Activated CD4-positive, alpha-beta T cell treated with anti-CD3 and anti-CD28 coated beads, Interleukin-2, amount 50 U/mL, for 1 hour (primary cell): ENCODE measurements at regions not wholly inside any gene's neighbourhood (a gene's known extent, or its start where the extent isn't known, plus 50 kb on each side); places are given as distances from the start of the nearest gene placed in this dataset.
A peak's percentile ranks its signal among the peaks of the same experiment; 100 is the strongest.

Experiments
- DNase-seq: peaks from one replicate; pipeline ENCODE4 v3.0.0-alpha.2; 2020

DNA sequence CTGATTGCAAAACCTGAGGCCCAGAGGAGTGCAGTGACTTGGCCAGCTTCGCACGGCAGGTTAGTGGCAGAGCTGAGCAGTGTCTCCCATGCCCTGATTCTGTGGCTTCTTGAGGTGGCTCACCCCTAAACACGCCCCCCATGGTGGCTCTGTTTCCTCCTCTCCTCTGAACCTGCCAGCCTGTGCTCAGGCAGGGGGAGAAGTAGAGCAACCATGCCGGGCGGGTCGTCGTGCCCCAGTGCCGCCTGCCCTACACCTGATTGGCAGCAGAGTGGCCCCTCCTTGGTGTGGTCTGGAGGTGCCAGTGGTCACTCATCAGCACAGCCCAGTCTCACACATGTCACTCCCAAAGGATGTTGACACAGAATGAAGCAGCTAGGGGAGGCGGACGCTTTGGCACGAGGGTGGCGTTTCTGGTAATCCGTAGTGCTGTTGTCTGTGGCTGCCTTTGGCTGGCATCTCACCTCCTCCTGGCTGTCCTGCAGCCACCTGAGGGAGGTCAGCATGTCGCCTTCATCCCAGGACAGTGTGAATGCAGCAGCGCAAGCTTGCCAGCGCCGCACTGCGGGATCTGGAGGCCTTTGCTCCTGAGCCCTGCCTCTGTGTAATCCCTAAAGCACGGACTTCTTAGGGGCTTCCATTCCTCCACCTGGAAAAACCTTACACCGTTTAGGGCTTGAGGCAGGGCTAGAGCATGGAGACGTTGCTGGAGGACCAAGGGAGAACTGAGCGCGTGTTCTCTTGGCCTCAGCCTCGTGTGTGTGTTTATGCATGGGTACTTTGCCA lies 294.7 kb downstream of the SEC14L1 start:
- no peak for DNase-seq

DNA sequence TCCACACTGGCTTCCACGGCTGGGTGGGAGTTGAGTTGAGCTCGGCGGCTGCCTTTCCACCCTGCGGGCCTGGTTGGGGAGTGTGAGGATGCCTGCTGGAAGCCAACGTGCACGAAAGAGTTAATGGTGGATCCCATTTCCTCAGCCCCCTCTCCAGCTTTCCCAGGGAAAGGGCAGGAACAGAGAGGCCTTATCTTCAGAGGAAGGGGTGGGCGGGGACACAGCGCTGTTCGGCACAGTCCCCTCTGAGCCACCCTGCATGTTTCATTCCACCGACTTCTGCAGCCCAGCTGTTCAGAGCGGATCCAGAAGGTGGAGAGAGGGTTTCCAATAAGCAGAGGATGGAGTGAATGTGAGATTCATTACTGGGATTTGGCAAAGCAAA lies 295.3 kb downstream of the SEC14L1 start:
- DNase-seq = no peak

DNA sequence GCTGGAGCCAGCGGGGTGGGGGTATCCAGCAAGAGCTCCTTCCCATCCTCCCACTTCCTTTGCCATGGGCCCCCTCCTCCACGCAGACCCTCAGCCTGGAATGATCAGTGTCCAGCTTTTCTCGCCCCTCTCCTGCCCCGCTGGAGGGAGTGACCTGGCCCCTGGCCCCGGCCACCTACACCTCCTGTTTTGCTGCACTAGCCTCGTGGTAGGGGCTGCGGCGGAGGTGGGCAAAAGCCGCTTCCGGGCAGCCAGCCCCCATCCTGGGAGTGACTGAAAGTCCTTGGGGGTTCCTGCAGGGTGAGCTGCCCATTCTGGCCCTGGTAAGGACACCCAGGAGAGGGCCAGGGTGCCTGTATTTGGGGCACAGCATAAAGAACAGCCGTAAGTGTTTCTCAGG lies 295.7 kb downstream of the SEC14L1 start:
- DNase-seq = no peak

DNA sequence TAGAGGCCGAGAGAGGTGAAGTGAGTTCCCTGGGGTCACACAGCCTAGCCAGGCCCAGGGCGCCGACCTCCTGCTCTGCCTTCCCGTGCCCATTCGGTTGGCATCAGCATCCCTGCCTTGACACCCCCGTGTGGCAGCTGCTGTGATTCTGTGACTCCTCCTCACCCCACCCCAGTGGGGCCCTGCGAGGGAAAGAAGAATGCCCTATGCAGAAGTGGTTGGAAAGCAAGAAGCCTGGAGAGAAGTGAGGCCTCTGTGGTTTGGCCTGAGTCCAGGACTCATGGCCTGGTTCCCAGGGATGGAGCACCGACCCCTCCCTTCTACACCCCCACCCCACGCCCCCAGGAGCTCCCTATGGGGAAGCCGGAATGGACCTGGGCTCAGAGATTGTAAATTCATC lies 296.2 kb downstream of the SEC14L1 start:
- no peak for DNase-seq

DNA sequence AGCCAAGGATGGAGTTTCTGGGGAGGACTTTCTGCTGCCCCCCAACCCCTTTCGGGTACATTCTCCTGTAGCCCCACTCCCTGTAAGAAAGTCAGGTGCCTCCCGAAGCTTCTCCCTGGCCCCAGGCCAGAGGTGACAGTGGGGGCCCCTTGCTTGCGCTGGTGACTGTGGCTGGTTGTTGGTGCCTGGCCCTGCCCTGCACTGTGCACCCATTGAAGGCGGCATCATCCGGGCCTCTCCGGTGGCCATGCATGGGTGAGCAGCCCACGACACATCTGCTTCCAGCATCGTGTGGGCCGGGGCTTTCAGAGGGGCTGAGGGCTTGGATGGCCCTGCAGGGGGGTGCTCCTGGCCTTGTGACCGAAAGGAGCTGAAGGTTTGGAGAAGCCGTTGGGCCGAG lies 297.0 kb downstream of the SEC14L1 start:
- no peak for DNase-seq

DNA sequence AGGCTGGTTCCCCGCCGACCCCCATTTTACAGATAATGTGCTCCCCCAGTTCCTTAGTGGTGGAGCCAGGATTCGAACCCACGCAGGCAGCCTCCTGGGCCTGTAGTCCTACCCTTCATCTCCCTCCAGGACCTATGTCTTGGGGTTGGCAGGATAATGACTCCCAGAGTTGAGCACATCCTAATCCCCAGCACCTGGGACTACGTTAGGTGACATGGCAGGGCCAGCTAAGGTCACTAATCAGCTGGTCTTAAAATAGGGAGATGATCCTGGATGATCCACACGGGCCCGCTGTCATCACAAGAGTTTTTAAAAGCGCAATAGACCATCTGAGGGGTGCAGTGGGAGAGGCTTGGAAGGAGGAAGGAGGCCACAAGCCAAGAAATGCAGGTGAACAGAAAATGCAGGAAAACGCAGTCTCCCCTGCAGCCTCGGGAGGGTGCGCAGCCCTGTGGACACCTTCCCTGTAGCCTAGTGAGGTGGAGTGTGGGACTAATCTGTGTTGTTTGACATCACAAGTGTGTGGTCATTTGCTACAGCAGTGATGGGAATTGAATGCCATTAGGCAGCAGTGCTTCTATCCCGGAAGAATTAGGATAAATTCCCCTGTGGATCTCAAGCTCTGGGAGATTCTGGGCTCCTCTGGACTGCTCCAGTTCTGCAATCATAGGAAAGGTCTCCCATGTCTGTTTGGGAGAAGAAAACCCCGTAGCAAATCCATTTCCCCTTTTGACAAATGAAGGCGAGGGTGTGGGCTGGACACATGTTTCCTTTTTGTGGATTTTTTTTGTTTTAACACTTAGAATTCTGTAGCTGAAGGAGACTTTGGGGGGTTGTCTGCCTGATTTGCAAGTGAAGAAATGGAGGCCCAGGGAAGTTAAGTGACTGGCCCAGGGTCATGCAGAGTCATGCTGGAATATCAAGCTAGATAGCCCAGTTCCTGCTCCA lies 297.7 kb downstream of the SEC14L1 start:
- no peak for DNase-seq

DNA sequence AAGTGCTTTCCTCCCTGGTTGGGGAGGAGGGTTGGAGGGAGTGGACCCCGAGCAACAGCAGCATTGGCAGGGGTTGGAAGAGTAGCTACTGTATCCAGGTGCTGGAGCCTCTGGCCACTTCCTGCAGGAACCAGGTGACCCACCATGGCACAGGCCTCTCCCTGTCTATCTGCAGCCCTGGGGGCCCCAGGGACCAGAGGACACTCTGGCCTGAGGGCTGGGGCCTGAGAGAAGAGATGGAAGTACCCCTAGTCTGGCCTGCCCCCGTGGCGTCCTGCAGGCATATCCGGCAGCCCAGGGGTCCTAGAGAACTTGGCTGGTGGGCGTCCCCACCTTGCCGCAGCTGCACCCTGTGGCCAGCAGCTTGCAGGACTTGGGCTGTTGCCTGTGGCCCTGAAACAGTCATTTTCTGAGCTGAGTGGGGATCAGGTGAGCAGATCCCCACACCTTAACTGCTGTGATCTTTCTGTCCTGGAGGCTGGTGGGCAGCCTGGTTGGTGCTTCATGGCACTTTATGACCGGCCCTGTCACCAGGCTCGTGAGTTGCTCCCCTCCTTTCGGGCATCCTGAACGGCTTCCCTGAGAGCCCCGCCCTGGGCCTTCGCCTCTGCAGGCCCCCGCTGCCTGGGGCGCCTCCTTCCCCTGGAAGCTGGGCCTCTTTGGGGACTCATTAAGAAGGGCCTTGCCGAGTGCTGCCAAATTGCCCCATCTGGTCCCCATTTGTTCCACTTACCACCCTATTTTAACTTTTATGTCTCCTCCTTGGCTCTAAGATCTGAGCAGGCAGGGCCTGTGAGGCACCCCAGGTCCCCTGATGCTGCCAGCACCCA lies 298.6 kb downstream of the SEC14L1 start:
- no peak for DNase-seq

DNA sequence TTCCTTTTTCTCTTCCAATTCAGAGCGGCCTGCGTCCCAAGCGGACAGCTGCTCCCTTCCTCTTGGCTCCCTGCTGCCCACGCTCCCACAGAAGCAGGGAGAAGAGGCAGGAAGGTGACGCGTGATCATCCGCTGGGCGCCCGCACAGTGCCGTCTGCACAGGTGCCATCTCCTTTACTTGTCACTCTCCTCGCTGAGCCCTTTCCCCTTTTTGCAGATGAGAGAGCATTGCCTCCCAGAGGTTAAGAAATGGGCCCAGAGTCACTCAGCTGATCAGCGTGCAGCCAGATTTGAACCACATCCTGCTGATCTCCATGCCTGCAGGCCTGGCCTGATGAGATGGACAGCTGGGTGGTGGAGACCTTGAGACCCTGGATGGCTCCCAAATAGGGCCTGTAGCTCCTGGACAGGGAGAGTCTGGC lies 299.8 kb downstream of the SEC14L1 start:
- no peak for DNase-seq

DNA sequence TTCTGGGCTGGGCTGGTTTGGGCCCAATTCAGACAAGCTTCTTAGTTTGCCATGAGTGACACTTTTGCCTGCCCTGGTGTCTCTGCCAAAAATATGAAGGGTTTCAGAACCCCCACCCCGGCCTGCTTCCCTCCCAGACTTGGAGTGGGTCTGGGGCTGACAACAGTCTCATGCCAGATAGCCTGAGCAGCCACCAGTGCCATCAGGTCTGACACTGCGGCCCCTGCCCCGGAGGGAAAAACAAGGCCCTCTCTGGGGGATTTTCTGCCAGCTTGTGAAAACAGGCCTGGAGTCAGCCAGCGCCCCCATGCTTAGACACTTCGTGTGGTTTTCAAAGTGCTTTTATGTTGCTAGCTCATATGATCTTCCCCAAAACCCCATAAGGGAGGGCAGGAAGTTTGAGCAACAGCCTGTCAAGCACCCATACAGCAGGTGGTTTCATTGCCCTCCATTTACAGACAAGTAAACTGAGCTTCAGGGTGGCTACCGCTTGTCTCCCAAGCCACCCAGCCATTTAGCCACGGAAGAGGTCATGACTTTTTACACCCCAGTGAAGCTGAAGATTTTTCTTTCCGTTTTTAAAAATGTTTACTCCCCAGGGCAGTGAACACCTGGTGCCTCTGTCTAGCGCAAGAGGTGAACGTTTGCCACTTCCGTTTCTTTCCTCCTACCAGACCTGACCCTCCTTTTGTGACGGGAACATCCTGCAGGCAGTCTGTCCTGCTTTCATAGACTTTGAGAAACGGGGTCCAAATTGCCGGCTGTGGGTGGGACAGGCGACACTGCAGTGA lies 300.6 kb downstream of the SEC14L1 start:
- peak; percentile 70 for DNase-seq

DNA sequence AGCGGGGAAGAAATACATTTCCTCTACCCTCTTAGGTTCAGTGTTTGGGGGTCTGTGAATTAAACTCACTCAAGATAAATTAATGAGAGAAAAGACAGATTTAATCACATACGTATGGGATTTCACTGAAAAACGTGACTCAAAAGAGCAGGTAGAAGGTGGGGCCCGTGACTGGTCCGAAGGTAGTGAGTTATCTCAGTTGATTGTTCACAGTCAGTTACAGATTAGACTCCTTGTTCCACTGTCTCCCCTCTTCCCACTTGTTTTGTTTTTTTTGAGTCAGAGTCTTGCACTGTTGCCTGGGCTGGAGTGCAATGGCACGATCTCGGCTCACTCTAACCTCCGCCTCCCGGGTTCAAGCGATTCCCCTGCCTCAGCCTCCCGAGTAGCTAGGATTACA lies 301.2 kb downstream of the SEC14L1 start:
- DNase-seq = no peak

DNA sequence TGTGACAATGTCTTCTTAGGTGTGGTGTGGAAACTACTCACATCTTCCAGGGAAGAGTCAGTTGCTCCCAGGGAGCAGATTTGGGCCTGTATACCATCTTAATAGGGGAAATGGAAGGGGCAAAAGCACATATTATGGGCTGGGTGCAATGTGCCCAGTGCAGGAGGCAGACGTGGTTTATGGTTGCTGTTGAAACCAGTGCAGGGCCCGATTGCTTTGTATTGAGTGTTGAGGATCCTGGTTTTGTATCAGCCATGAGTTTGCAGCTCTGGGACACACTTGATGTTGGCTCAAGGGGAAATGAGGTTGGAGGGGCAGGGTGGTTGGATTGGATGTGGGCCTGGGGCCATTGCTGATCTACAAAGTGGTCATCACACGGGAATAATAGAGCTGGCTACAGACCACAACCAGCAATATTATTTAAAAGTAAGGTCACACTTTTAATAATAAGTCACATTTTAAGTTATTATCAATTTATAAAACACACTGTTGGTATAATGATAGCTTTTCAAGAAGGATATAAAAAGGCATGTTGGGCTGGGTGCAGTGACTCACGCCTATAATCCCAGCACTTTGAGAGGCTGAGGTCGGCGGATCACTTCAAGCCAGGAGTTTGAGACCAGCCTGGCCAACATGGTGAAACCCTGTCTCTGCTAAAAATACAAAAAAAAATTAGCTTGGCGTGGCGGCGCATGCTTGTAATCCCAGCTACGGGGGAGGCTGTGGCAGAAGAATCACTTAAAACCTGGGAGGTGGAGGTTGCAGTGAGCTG lies 302.4 kb downstream of the SEC14L1 start:
- DNase-seq = no peak

DNA sequence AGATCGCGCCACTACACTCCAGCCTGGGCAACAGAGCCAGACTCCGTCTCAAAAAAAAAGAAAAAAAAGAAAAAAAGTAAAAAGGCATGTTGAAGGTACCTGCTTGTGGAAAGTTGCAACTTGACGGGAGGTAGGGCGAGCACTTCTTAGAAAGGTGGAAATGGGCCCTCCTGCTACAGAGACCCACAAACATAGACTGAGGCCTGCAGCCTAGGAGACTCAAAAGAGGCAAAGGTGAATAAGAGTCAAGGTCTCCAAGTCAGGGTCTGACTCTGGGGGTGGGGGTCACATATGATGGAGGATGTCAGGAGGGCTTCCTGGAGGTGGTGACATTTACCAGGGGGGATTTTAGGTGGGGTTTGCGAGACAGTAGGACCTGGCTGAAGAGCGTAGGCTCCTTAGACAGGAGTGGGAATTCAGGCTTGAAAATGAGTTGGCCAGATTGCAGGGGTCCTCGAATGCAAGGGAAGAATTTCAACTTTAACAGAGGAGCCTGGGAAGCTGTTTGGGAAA lies 303.0 kb downstream of the SEC14L1 start:
- DNase-seq = no peak

DNA sequence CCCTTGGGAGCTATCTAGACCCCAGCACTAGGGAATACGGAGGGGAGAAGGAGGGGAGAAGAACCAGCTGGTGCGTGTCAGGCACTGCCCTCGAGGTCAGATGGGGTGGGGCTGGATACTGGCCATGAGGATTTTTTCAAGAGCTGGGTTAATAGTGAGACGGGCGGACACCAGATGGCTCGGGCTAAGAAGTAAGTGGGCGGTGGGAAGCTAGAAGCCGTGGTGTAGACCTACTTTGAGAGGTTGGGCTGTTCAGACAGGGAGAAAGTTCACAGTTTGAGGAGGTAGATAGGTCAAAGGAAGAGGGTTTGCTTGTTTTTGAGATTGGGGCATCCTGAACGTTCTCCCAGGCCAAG lies 303.8 kb downstream of the SEC14L1 start:
- DNase-seq = no peak

DNA sequence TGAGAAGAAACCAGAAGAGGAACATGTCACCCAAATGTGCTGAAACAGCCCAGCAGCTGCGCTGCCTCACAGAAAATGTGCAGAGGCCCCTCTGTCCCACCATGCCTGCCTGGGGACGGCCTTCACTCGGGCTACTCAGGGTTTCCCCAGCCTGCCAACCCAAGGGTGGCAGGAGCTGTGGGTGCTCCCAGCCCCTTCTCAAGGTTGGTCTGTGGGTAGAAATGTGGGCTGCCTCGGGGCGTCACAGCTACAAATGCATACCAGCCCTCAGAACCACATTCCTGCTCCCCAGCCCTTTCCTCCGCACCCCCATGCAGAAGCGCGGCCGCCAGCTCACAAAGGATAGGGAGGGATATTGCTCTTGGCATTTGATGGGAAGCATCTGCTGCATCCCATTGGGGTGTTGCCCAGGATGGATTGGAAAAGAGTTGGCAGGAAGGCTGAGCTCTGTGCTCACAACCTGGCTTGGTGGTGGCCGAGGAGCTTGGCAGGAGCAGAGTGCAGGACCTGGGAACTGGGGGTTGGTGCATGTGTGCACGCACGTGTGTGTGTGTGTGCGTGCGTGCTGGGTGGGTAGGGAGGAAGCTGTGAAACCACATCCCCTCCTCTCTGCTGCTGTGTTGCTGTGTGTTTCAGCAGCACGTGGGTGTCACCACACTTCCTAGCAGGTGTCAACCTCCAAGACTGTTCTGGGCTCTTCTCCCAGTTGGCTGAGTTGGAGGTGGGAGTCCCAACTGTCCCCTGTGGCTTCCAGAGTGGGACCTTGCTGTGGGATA lies 304.4 kb downstream of the SEC14L1 start:
- DNase-seq = peak; percentile 76

DNA sequence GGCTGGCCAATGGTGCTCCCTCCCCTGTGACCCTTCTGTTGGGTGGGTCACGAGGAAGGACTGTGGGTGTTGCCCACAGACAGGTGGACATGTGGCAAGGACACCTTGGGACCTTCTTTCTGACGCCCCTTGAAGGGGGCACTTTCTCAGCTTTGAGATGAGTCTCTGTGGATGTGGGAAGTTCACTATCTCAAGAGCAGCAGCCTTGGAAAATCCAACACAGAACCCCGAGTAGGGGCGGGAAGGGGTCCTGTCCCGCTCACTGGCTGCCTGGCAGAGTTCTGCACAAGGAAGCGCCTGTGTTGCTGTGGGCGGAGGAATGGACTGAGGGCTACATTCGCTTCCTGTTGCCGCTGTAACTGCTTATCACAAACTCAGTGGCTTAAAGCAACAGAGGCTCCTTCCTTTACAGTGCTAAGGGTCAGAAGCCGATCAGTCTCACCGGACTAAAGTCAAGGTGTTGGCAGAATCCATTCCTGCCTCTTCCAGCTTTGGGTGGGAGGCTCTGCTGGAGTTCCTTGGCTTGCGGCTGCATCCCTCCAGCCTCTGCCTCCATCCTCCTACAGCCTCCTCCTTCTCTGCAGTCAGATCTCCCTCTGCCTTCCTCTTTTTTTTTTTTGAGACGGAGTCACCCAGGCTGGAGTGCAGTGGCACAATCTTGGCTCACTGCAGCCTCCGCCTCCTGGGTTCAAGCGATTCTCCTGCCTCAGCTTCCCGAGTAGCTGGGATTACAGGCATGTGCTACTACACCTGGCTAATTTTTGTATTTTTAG lies 305.2 kb downstream of the SEC14L1 start:
- DNase-seq = no peak

DNA sequence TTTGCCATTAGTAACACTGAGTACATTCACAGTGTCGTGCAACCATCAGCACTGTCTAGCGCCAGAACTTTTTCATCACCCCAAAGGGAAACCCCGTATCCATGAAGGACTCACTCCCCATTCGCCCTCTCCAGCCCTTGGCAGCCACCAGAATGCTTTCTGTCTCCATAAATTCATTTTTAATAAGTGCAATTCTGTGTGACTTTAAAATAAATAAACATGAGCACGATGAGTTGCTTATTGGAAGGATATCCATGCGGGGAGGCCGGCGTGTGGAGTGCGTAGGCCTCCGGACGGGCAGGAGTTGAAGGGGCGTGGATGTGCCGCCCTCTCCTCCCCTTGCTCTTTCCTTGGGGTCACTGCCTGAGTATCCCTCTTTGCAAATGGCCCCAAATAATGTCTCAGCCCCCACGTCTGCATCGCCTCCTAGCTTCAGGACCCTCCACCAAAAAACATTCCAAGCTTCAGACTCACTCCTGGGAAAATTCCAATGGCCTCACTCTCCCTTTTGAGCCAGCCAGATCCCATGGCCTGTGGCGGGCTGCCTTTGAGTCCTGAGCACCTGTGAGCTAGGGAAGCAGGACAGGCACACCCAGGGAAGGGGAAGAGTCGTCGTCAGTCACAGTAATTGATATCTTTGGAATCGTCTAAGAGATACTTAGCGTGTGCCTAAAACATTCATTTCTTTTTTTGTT lies 306.3 kb downstream of the SEC14L1 start:
- DNase-seq = no peak

DNA sequence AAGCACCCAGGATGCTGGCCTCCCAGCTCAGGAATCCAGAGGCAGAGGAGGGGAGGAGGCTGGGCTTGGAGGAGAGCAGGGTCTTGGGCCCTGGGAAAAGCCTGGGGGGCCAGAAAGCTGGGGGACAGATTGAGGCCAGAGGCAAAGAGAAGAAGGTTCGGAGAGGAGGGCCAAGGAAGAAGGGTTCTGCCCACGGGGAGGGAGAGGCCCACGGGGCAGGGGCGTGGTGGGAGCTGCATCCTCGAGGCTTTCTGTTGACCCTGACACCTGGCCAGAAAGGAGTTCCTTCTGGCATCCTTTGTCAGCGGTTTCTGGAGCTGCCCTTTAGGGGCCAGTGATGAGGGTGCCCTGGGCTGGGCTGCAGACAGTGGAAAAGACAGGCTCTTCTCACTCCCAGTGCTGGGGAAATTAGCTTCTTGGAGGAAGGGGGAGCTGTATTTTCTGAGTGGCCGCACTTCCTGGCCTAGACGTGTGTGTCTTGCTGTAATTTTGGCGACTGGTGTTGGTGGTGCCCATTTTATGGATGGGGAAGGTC lies 308.7 kb downstream of the SEC14L1 start:
- no peak for DNase-seq

DNA sequence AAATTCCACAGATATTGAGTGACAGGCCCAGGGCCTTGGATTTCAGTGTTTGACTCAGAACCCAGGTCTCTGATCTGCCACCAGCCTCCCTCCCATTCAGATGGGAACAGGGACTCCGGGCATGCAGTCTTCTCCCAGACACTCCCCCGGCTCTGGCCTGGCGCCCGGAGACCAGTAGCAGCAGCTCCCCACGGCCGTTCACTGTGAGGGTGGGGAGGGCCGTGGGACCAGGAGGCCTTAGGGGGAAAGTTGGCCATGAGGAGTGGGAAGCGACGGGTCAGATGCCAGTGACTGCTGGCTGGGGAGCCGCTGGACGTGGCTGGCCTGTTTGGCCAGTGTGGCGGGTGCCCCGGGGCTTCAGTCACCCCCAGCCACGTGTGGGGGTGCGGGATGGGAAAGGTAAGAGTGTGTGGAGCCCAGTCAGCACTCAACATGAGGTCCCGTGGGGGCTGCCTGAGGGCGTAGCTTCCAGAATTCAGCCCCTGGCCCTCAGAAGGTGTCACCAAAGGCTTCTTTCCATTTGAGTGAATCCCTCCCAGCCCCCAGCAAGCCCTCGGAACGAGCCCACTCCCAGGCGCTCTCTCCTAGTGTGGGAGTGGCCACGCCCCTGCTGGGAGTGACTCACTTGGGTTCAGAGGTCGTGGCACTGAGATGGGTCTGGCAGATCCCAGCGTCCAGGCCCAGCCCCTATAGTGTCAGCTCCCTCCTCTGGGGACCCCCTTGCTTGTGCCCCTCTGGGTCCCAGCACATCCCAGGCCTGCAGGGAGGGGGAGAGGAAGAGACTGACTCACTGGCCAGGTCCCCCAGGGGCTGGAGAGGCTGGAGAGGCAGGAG lies 309.4 kb downstream of the SEC14L1 start:
- DNase-seq = no peak
